GM12878 (cell line): ENCODE measurements at regions not wholly inside any gene's neighbourhood (a gene's known extent, or its start where the extent isn't known, plus 50 kb on each side); places are given as distances from the start of the nearest gene placed in this dataset.

Experiments
- ATAC-seq: fragments of 200-7000 bp; cut with Tn5 transposase; 3 replicates; pipeline ENCODE4 v1.9.1; 2020; ENCODE audit warnings: mild to moderate bottlenecking, moderate library complexity
- BruUV-seq: library from RNA; stranded (reverse); fragments of 400-500 nt; replicated peaks from 2 replicates; lab custom pipeline; 2021; lab: Mats Ljungman, UMichigan
- CTCF ChIA-PET: fragments of 300-600 bp; sonication (Branson Sonifier 250); formaldehyde crosslinking; extraction: SDS; loops from one replicate; lab custom pipeline; 2021; ENCODE audit warnings: inconsistent platforms; lab: Yijun Ruan, JAX
- POLR2A ChIA-PET: fragments of 350-600 bp; formaldehyde crosslinking; extraction: SDS; loops from one replicate; lab custom pipeline; 2021; ENCODE audit warnings: inconsistent platforms; lab: Charles Lee
- RAD21 ChIA-PET: fragments of 300-600 bp; sonication (Branson Sonifier 250); formaldehyde crosslinking; loops from one replicate; lab custom pipeline; 2023; ENCODE audit warnings: antibody characterized with exemption; ENCODE audit not compliant: unreplicated experiment; lab: Charles Lee
- SMC1A ChIA-PET: fragments of 300-600 bp; sonication (Branson Sonifier 250); formaldehyde crosslinking; loops from one replicate; lab custom pipeline; 2023; ENCODE audit not compliant: unreplicated experiment, uncharacterized antibody; lab: Charles Lee
- DNase-seq: peaks from one replicate; pipeline ENCODE4 v3.0.0-alpha.2; 2011; ENCODE audit warnings: low read depth, low spot score
- FAIRE-seq: peaks from 3 replicates; lab custom pipeline; 2011; peaks lifted over from hg19 to GRCh38; lab: Jason Lieb, UNC
- H2AFZ ChIP-seq: 2 replicates; pipeline ENCODE4 v1.6.0; 2011; ENCODE audit warnings: low read depth, low read length, control low read depth; ENCODE audit not compliant: control insufficient read depth
- H3K27ac ChIP-seq: 2 replicates; pipeline ENCODE4 v1.5.1; 2011; ENCODE audit warnings: control low read depth; ENCODE audit not compliant: control insufficient read depth, insufficient read depth
- H3K27me3 ChIP-seq, 2 experiments: replicated peaks in 1 of 2; 2 replicates each; pipeline versions ENCODE4 v1.6.0 to v1.6.1; 2011; ENCODE audit warnings: low read length in 1 of 2; ENCODE audit not compliant: control insufficient read depth in 2 of 2, insufficient read depth in 2 of 2
- H3K36me3 ChIP-seq, 2 experiments: 2 replicates each; pipeline ENCODE4 v1.5.1; 2011; ENCODE audit warnings: low read length in 1 of 2; ENCODE audit not compliant: control insufficient read depth in 2 of 2, insufficient read depth in 2 of 2
- H3K4me1 ChIP-seq: 2 replicates; pipeline ENCODE4 v1.6.1; 2011; ENCODE audit warnings: mild to moderate bottlenecking, low read length, moderate library complexity, mixed read lengths; ENCODE audit not compliant: control insufficient read depth, insufficient read depth
- H3K4me2 ChIP-seq: 2 replicates; pipeline ENCODE4 v1.6.0; 2011; ENCODE audit warnings: control low read depth; ENCODE audit not compliant: control insufficient read depth, insufficient read depth
- H3K4me3 ChIP-seq: fragments of 200-600 bp; sonication (generic); 2 replicates; pipeline ENCODE4 v1.5.1; 2016
- H3K79me2 ChIP-seq: 2 replicates; pipeline ENCODE4 v1.6.0; 2011; ENCODE audit warnings: low read length; ENCODE audit not compliant: control insufficient read depth, insufficient read depth
- H3K9ac ChIP-seq: 2 replicates; pipeline ENCODE4 v1.8.0; 2011; ENCODE audit warnings: low read length, control low read depth, mixed read lengths; ENCODE audit not compliant: control insufficient read depth, insufficient read depth
- H3K9me3 ChIP-seq: replicated peaks from 3 replicates; pipeline ENCODE4 v1.5.1; 2011; ENCODE audit warnings: mild to moderate bottlenecking, low read length; ENCODE audit not compliant: control insufficient read depth, insufficient read depth
- H4K20me1 ChIP-seq: 2 replicates; pipeline ENCODE4 v1.6.0; 2011; ENCODE audit not compliant: control insufficient read depth, insufficient read depth
- CEBPB ChIP-seq, 2 experiments: fragments of 150-350 bp in 1 of 2; IDR thresholded peaks; 2 replicates each; pipeline ENCODE4 v1.6.1; 2012 to 2014; ENCODE audit warnings: low read depth in 2 of 2, low read length in 2 of 2, borderline replicate concordance in 1 of 2, inconsistent platforms in 1 of 2
- CHD4 ChIP-seq: fragments of 200-600 bp; sonication (generic); IDR thresholded peaks from 2 replicates; pipeline ENCODE4 v1.6.1; 2016; ENCODE audit warnings: mild to moderate bottlenecking
- FOS ChIP-seq: IDR thresholded peaks from 3 replicates; pipeline ENCODE4 v1.6.1; 2011; ENCODE audit warnings: borderline replicate concordance; ENCODE audit not compliant: insufficient read length; ENCODE audit errors: extremely low read depth
- MXI1 ChIP-seq: fragments of 150-350 bp; IDR thresholded peaks from 2 replicates; pipeline ENCODE4 v1.6.1; 2011; ENCODE audit warnings: low read depth, mild to moderate bottlenecking, inconsistent platforms, low read length, improper control_type of control experiment
- MYB ChIP-seq: fragments of 150-350 bp; IDR thresholded peaks from 2 replicates; pipeline ENCODE4 v1.6.1; 2014; ENCODE audit warnings: mild to moderate bottlenecking, low read depth, low read length, borderline replicate concordance
- NR2C2 ChIP-seq: IDR thresholded peaks from 2 replicates; pipeline ENCODE4 v1.6.1; 2011; ENCODE audit warnings: borderline replicate concordance, low read depth; ENCODE audit not compliant: control insufficient read depth, insufficient read length
- NR2F1 ChIP-seq: fragments of 450-650 bp; conservative IDR thresholded peaks from 2 replicates; pipeline ENCODE4 v1.6.1; 2017; ENCODE audit warnings: mild to moderate bottlenecking
- PAX8 ChIP-seq: fragments of 450-650 bp; IDR thresholded peaks from 2 replicates; pipeline ENCODE4 v1.6.1; 2017; ENCODE audit warnings: mild to moderate bottlenecking, moderate library complexity
- POLR2AphosphoS2 ChIP-seq: IDR thresholded peaks from 2 replicates; pipeline ENCODE4 v1.6.1; 2011; ENCODE audit warnings: low read depth, mild to moderate bottlenecking, low read length, improper control_type of control experiment, moderate library complexity
- SIN3A ChIP-seq: IDR thresholded peaks from 2 replicates; pipeline ENCODE4 v1.6.1; 2012; ENCODE audit warnings: low read depth, low read length, improper control_type of control experiment
- SKIL ChIP-seq: fragments of 450-650 bp; IDR thresholded peaks from 2 replicates; pipeline ENCODE4 v1.6.1; 2017; ENCODE audit warnings: mild to moderate bottlenecking, low read depth, inconsistent platforms; ENCODE audit not compliant: poor library complexity, severe bottlenecking
- SREBF1 ChIP-seq: IDR thresholded peaks from 2 replicates; pipeline ENCODE4 v1.6.1; 2012; ENCODE audit warnings: mild to moderate bottlenecking, low read length
- SREBF2 ChIP-seq: IDR thresholded peaks from 2 replicates; pipeline ENCODE4 v1.6.1; 2012; ENCODE audit warnings: mild to moderate bottlenecking, low read length
- STAT3 ChIP-seq: IDR thresholded peaks from 2 replicates; pipeline ENCODE4 v1.6.1; 2011; ENCODE audit warnings: low read depth, low read length, improper control_type of control experiment
- TCF7 ChIP-seq: IDR thresholded peaks from 2 replicates; pipeline ENCODE4 v1.6.1; 2014; ENCODE audit warnings: antibody characterized with exemption, borderline replicate concordance
- ZNF622 ChIP-seq: fragments of 450-650 bp; IDR thresholded peaks from 2 replicates; pipeline ENCODE4 v1.6.1; 2017; ENCODE audit warnings: mild to moderate bottlenecking, inconsistent platforms
- WGBS: methylation state at CpG from one replicate; pipeline ENCODE4 v1.1.6; 2016; ENCODE audit warnings: low lambda C conversion rate; ENCODE audit not compliant: insufficient replicate concordance, insufficient coverage; ENCODE audit errors: missing lambda C conversion rate; 5-methylcytosine and 5-hydroxymethylcytosine counted together
- in situ Hi-C: fragments of 300-500 bp; cut with MboI; formaldehyde crosslinking; loops from 9 replicates; pipeline ENCODE4 v1.14.3; 2018; ENCODE audit warnings: mixed read lengths
- intact Hi-C: fragments of 100-400 bp; cut with micrococcal nuclease; formaldehyde crosslinking; loops from one replicate; pipeline ENCODE4 v1.14.2; 2022; ENCODE audit not compliant: unreplicated experiment
- TF ChIP-seq, protein P1 (sequence below): fragments of 450-650 bp; IDR thresholded peaks from 2 replicates; pipeline ENCODE4 v1.6.1; 2018; ENCODE audit warnings: mild to moderate bottlenecking, low read depth, moderate library complexity; ENCODE audit not compliant: partially characterized antibody
- TF ChIP-seq, protein P2 (sequence below): fragments of 450-650 bp; IDR thresholded peaks from 2 replicates; pipeline ENCODE4 v1.6.1; 2017; ENCODE audit warnings: mild to moderate bottlenecking

- POLR2A ChIA-PET, result no interaction called here
- CTCF ChIA-PET, result no interaction called here
- SMC1A ChIA-PET, result no interaction called here
These were observed 71.2 kb downstream of the MCFD2 start for GRCh38 chr2:46844443-46844842.

More at GRCh38 chr2:46844443-46844842, 71.2 kb downstream of the MCFD2 start:
- TF ChIP-seq CHD4 (no peak), FOS (no peak), SREBF2 (no peak), CEBPB (IDR thresholded peaks at IDR 0.05; ENCODE audit: borderline replicate concordance in 1 of 2, low read depth in 2 of 2, low read length in 2 of 2) (no peak), MXI1 (no peak), STAT3 (no peak), SKIL (no peak), SIN3A (no peak), TCF7 (no peak), SREBF1 (no peak), MYB (no peak), NR2C2 (no peak), PAX8 (no peak), POLR2AphosphoS2 (no peak), NR2F1 (no peak), ZNF622 (no peak)
- TF ChIP-seq, protein P1, sequence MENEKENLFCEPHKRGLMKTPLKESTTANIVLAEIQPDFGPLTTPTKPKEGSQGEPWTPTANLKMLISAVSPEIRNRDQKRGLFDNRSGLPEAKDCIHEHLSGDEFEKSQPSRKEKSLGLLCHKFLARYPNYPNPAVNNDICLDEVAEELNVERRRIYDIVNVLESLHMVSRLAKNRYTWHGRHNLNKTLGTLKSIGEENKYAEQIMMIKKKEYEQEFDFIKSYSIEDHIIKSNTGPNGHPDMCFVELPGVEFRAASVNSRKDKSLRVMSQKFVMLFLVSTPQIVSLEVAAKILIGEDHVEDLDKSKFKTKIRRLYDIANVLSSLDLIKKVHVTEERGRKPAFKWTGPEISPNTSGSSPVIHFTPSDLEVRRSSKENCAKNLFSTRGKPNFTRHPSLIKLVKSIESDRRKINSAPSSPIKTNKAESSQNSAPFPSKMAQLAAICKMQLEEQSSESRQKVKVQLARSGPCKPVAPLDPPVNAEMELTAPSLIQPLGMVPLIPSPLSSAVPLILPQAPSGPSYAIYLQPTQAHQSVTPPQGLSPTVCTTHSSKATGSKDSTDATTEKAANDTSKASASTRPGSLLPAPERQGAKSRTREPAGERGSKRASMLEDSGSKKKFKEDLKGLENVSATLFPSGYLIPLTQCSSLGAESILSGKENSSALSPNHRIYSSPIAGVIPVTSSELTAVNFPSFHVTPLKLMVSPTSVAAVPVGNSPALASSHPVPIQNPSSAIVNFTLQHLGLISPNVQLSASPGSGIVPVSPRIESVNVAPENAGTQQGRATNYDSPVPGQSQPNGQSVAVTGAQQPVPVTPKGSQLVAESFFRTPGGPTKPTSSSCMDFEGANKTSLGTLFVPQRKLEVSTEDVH, result no peak
- TF ChIP-seq, protein P2, sequence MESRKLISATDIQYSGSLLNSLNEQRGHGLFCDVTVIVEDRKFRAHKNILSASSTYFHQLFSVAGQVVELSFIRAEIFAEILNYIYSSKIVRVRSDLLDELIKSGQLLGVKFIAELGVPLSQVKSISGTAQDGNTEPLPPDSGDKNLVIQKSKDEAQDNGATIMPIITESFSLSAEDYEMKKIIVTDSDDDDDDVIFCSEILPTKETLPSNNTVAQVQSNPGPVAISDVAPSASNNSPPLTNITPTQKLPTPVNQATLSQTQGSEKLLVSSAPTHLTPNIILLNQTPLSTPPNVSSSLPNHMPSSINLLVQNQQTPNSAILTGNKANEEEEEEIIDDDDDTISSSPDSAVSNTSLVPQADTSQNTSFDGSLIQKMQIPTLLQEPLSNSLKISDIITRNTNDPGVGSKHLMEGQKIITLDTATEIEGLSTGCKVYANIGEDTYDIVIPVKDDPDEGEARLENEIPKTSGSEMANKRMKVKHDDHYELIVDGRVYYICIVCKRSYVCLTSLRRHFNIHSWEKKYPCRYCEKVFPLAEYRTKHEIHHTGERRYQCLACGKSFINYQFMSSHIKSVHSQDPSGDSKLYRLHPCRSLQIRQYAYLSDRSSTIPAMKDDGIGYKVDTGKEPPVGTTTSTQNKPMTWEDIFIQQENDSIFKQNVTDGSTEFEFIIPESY, result no peak
- no peaks in the 10 kb centered on the region for H3K9me3 ChIP-seq
- 95% methylated on average over 1 of the region's 1 CpG for WGBS
- in situ Hi-C loops, result no loop called here
- no peaks in the 10 kb centered on the region for H3K36me3 ChIP-seq
- H4K20me1 ChIP-seq, result no peaks in the 10 kb centered on the region
- H3K27ac ChIP-seq, result no peak overlapping the region
- H3K4me1 ChIP-seq, result no peaks in the 10 kb centered on the region
- FAIRE-seq (no peak), ATAC-seq (no peak), DNase-seq (no peak)
- no peaks in the 10 kb centered on the region for H3K79me2 ChIP-seq
- no peak overlapping the region for H3K4me2 ChIP-seq
- no peak overlapping the region for H2AFZ ChIP-seq
- H3K27me3 ChIP-seq, result peaks cover 0 to 5% of the 10 kb centered on the region in 2 experiments
- intact Hi-C loops, result no loop called here
- no peak overlapping the region for H3K4me3 ChIP-seq
- no peak overlapping the region for H3K9ac ChIP-seq
- RAD21 ChIA-PET, result no interaction called here
- no TSS peak for BruUV-seq
